ENCODE measurements at regions not wholly inside any gene's neighbourhood (a gene's known extent, or its start where the extent isn't known, plus 50 kb on each side); places are given as distances from the start of the nearest gene placed in this dataset.

DNA sequence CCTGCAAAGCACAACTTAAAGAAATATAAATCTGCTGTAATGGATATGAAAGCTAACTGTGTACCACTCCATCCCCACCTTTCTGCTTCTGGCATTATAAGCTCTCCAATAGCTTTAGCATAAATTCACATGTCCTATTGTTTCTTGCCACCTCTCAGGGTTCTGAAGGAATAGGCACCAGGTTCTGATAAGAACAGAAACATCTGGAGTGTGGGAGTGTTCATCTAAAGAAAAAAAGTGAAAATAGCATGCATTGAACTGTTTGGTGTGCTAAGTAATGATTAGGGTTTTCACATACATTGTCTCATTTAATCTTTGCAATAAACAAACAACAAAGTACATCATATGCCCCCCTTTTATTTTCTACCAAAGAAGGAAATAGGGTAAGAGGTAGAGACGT is 72.3 kb downstream of the FAM76B start:
- no peak for DNase-seq (ENCODE audit: low spot score)

DNA sequence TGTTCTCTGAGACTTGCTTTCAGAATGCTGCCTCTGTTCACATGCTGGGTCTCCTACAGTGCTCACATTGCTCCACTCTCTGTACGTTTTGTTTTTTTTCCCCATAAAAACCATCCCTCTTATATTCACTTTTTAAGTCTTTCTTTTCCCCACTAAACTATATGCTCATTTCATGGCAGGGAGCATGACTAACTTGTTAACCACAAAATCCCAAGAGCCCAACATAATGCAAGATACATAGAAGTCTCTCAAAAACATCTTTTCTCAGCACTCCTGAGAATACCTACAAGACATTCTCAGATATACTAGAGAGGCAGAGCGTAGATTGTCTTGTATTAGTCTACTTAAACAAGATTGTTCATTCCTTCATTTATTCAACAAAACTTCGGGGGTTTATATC is 73.3 kb downstream of the FAM76B start:
- DNase-seq (ENCODE audit: low spot score) = no peak

DNA sequence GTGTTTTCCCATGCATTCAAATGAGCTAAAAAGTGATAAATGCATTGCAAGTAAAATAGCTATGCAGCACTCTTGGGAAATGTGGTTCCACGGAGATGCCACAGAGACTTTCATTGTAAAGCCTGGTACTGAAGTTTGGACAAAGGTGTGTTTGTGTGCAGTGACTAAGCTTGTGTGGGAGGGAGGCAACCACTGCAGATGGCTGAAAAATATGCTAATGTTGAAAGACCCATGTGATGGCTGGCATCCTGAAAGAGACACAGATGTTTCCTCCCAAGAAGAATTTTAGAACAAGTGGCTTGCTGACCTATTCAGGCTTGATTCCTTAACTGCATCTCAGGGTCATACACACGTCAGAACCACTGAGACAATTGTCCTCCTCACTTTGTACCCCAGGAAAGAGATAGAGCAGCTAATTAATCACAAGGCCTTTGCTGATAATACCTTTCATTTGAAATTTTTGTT is 73.8 kb downstream of the FAM76B start:
- DNase-seq (ENCODE audit: low spot score) = no peak

DNA sequence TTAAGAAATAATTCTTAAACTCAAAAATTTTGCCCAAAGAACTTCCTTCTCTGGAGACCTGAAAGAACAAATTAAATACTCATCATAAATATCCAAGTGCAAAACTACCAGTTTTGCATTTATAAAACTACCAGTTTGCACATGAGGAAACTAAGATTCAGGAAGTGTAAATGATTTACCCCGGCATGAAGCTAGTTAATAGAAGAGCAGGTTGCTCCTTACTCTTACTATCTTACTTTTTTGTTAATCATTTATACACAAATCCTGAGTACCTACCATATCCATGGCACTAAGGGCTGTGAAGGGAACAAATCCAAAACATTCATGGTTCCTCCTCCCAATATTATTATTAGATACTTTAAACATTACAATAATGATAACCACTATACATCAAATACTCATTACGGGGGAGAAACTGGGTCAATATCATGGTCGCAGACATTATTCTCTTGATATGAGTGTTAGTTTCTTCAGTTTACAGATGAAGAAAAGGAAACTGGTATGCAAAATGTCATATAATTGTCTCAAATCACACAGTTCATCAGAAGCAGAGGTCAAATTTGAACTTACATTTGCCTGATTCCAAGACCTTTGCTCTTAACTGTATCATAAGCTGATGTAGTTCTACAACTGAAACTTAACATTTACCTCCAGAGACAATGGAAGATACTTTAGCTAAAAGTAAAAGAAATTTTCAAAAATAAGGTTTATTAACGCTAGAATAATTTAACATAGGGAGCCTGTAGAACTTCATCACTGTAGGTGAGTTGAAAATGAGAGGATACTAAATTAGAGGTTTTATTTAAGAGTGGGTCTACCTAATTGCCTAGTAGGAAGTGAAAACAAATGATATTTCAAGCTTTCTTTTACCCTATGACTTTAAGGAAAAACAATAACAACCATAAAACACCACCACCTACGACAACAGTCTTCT is 74.5 kb downstream of the FAM76B start:
- no peak for DNase-seq (ENCODE audit: low spot score)

DNA sequence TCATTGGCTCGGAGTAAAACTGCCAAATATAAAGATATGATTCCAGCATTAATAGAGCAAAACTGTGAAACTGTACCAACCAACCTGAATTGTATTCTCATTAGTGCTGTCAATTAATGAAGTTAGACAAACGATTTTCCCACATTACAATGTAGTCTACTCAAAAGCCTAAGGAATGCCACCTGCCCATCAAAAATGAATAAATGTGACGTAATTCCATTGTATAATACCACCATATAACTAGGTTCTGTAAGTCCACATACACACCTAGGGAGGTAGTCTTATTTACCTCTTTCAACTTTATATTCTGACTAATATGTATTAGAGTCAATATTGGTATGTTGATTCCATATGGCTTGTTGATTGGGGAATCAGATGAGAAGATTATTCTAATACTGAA is 76.2 kb downstream of the FAM76B start:
- DNase-seq (ENCODE audit: low spot score) = no peak

DNA sequence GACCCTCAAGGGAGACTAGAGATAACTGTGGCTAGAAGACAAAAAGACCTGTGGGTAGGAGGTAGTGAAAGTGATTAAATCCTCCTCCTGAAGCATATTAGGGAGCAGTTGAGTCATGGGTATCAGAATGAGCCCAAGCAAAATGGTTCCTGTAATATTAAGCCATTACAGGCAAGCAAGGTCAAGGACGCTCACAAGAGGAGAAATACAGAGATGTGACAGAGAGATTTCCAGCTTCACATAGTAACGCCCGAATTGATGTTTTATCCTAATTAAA is 77.7 kb downstream of the FAM76B start:
- DNase-seq (ENCODE audit: low spot score) = no peak

DNA sequence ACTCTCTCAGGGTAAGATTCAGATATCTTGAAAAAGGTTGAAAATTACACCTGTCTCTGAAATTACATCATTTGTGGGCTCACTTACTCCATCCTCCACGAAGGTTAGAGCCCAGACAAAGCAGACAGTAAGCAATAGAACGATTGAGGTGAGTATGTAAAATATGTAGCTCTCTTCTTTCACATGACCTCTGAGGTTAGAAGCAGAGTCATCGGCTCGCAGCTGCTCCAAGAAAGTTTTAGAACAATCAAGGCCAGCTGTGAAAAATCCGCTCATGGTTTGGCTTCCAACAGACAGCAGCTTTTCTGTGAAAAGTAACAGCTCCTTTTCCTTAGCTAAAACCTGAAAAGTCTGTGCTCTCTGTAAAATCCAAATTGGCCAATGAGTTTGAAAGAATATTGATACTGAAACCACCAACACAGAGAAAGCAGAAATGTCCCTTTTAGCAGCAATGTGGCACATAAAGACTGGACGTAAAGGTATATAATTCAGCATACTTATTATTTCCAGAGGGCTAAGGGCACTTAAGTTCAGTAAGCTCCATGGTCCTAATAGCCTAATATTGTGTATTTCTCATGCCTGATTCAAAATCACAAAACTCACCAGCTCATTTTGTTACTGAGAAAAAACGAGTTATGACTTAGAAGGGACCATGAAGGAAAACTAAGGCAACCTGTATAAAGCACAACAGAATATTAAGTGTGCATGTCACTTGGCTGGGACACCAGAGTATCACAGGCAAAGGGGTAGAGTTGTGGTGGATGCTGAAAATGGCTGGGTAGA is 78.2 kb downstream of the FAM76B start:
- no peak for DNase-seq (ENCODE audit: low spot score)

DNA sequence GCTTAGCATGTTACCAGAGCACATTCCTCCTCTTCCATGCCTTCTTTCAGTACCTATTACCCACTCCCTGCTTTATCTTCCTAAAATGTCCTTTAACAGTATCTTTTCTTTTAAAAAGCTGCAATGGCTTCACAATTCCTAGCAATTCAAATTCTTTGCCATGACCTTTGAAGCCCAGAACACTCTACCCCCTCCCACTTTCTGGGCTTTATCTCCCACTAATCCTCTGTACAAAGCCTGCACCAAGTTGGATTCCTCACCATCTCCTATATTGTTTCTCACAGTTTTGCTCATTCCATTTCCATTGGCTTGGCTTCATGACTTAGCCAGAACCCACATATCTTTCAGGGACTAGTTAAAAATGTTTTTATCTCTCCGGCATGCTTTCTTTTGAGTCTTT is 80.9 kb downstream of the FAM76B start:
- DNase-seq (ENCODE audit: low spot score) = no peak

DNA sequence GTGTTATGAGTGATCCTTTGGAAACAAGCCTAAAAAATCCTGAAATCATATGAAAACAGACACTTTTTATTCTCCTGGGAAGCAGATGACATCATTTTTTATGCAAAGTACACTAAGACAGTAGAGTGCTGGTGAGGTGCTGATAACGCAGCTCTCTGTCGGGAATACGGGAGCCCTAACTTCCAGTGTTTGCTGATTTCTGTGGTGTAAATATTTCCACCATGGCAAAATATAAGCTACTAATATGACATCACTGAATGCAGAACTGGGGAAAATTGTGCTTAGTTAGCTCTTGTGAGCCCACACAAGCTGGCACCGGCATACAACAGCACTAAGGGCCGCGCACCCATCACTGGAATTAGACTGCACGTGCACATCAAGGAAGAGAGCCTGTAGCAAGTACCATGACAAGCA is 82.6 kb downstream of the FAM76B start:
- DNase-seq (ENCODE audit: low spot score) = no peak

DNA sequence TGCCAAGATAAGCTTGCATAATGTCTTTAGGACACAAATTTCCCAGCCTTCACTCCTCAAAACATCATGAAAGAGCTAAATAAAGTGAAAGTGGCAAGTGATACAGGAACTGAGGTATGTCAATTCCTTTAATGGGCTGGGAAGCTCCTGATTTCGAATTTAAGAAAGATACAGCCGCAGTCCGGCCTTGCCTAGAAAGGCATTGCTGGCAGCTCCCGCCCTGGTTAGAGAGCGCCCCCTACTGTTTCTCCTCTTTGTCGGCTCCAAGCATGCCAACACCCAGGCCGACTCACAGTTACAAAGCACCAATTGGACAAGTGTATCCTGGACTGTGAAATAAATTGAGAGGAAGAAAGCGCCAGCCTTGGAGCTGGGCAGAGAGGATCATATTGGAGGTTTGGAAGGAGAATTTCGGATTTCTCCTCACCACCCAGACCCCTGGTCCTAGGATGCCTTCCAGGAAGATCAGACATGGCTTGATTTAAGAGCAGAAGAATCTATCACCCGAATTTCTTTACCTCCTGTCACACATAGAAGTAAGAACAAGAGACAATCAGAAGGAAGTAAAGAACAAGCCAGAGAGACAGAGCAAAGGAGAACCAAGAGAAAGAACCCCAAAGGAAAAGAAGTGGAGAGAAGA is 84.0 kb downstream of the FAM76B start:
- peak; percentile 97 for DNase-seq (ENCODE audit: low spot score)

DNA sequence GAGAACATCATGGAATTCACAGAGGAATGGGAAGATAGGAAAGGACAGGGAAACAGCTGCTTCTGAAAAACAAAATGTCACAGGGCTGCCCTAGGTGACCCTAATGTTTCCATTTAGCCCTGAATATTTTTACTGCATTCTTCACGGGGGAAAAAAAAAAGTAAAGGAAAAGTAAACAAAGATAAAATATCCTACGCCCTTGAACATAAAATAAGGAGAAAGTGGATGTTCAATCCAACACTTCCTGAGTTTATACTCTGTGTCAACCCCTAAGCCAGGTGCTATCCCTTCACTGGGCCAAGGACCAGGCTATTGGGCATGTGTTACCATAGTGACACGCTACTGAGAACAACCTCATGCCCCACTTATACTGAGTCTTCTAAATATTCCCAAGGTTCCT is 84.7 kb downstream of the FAM76B start:
- DNase-seq (ENCODE audit: low spot score) = no peak

DNA sequence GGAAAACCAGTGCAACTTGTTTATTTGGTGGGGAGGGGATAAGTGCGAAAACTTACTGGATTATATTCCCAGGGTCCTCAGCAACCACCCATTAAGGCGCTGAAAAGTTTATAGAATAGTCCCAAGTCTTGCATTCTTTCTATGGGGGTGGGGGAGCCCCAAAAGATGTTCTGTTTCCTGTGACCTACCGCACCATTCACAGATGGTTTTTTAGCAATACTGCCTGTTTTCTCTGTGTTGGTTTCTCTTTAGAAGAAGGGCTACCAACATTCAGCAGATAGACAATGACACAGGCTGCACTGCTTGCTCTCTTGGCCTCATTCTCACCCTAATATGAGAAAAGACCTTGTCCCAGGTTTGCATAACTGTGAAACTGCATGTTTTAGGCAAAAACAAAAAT is 86.5 kb downstream of the FAM76B start:
- no peak for DNase-seq (ENCODE audit: low spot score)

DNA sequence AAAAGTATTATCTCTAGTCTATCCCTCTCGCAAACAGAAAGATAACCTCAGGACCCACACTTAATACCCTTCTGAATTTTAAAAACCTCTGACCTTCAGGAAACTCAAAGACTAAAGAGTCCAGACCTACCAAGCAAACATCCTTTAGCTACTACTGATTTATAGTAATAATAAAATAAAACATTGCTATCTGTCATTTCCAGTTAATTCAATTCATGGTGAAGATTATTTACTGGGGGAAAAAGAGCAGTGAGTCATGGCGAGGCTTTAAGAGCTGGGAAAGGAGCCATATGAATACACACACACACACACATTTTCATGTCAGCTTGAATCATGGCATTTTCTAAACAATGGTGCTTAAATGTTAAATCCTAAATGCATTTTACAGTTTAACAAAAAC is 87.1 kb downstream of the FAM76B start:
- no peak for DNase-seq (ENCODE audit: low spot score)

DNA sequence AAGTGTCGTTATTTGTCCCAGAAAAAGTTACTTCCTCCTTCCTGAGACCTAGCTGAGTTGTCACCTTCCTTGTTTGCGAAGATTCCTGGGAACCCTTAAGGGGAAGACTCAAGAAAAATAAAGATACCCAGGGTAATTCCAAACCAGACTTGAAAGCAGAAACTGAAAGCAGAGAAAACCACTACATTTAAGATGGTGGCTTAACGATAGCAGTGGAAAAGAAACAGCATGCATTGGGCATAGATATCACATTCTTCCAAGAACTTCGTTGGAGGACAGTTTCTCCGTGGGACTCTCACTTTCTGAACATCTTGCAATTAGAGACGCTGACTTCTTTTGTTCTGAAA is 89.1 kb downstream of the FAM76B start:
- no peak for DNase-seq (ENCODE audit: low spot score)

DNA sequence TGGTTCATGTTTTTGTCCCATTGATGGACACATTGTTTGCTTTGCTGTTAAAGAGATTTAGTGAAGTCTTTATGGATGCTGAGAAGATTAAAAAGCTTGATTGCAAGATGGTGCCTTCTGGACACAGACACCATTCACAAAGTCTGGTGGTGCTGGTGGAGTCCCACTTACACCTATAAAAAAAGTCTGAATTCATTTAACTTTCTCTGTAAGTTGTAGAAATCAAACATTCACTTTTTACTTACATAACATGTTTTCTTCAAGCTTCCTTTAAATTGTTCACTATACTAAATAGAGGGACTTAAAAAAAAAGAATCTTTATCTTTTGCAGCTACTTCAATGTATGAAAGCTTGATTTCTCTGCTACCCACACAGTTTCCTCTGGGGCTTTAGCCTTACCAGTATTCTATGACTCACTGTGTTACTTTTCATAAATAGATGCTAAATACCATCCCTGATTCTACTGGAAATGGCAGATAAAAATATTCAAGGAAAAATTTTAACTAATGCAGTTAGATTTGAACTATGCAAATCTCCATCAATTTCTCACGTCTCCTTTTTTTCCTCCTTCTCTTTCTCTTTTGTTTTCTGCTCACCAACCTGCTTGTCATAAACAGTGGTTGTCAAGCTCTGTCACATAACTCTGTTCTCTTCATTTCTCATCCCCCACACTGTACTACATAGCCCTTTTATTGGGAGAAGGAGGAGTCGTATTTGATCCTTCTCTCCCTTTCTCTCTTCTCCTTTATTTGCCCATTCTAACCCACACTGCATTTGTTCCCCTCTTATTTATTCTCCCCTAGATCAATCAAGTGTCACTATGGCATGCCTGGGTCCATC is 89.7 kb downstream of the FAM76B start:
- peak; percentile 24 for DNase-seq (ENCODE audit: low spot score)

DNA sequence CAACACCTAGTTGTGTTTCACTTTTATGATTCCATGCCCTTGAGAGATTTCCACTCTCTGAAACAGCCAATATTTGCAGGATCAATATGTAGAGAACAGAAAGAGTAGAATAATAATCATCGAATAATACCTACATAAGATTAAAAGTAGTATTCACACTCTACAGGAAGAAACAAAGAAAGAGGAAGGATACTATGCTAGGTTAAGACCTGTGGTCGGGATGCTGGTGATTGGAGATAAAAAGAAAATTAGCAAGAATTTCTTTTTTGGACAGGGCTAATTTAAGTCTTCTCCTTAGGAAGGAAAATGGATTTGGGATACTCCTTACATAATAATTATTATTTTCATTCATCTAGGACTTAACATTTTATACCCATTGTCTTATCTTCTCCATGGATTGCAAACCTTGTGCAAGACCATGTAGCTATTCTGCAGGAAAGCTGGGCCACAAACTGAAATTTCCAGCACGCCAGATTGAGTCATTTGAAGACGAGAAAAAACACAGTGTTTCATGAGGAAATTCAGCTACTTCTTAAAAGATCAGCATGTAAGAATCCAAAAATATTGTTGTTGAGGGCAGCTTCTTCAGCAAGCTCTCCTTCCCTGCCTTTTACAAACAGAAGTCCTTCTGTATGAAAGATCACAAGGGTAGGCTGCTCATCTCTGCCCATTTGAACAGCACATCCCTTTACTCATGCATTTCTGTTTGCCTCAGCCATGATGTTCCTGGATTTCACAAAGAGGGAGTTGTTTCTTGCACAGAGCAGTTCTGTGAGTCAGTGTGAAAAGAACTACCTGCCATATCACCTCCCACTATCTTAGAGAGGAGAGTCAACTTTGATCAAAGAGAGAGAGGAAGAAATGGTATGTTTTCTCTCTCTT is 90.7 kb downstream of the FAM76B start:
- DNase-seq (ENCODE audit: low spot score) = no peak

DNA sequence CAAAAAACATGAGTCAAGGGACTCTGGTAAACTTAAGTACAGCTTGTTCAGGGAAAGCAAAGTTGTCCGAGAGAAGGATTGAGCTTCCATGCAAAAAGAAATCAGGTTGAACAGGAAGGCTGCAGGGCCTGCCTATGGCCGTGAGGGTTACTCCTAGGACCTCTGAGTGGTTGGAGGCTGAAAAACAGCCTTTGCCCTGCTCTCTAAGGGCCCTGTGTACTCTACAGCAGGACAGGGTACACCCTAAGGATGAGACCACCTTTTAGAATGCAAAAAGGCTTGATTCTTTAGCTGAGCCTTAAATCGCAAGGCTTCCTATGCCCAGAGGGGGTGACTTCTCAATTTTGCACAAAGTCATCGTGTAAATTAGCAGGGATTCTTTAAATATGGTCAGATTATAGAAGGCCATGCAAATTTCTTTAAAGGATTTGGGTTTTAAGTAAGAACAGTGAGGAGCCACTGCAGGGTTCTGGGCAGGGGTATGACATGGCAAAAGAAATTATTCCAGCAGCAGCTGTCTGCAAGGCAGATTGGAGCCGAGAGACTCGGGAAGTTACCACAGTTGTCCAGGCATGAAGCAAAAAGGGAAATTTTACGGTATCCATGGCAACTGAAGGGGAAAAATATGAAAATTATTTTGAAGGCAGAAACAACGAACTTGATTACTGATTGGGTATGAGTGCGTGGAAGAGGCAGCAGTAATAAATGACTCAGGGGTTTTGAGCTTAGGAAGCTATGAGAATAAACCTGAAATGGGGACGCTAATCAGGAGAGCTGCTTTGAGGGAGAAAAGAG is 91.8 kb downstream of the FAM76B start:
- no peak for DNase-seq (ENCODE audit: low spot score)

DNA sequence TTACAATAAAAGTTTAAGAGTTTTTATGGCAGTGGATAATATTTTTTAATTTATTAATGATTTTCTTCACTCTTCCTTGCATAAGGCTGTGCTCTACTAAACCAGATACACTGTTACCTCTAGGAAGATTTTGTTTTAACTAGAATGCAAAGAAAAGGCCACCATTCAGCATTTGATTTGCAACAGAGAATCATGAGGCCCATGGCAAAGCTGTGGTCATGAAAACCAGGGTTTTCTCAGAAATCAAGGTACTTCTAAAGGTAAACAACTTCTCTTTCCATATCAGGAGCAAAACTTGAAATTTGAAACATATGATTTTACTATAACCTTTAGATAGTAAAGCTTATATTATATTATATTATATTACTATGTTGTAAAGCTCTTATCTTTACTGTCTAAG is 94.4 kb downstream of the FAM76B start:
- no peak for DNase-seq (ENCODE audit: low spot score)

DNA sequence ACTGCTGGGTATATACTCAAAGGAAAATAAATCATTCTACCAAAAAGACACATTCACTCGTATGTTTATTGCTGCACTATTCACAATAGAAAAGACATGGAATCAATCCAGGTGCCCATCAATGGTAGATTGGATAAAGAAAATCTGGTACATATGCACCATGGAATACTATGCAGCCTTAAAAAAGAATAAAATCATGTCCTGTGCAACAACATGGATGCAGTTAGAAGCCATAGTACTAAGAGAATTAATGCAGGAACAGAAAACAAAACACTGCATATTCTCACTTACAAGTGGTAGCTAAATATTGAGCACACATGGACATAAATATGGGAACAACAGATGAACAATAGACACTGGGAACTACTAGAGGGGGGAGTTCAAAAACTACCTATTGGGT is 96.3 kb downstream of the FAM76B start:
- no peak for DNase-seq (ENCODE audit: low spot score)

Measured in SK-N-DZ (cell line).